Right lobe of liver (tissue), 4 donors: ENCODE measurements at regions not wholly inside any gene's neighbourhood (a gene's known extent, or its start where the extent isn't known, plus 50 kb on each side); places are given as distances from the start of the nearest gene placed in this dataset.

Source experiments
- POLR2A ChIP-seq: fragments of 450-650 bp; IDR thresholded peaks from one replicate; pipeline ENCODE4 v1.6.1; 2017; ENCODE audit warnings: antibody characterized with exemption, mild to moderate bottlenecking
- TF ChIP-seq, protein P1 (sequence below), 4 donors: fragments of 200-600 bp in 3 of 4; fragments of 450-650 bp in 1 of 4; IDR thresholded peaks; one replicate each; pipeline versions ENCODE4 v1.5.1 to v1.8.0; 2016 to 2022; ENCODE audit warnings: antibody characterized with exemption in 4 of 4, mild to moderate bottlenecking in 2 of 4
- donor health status: DM: no; HTN: no; CAD: no.
- donor health status: DM: no; HTN: no; CAD: no.
- donor health status: DM: no; HTN: yes; CAD: no.

DNA sequence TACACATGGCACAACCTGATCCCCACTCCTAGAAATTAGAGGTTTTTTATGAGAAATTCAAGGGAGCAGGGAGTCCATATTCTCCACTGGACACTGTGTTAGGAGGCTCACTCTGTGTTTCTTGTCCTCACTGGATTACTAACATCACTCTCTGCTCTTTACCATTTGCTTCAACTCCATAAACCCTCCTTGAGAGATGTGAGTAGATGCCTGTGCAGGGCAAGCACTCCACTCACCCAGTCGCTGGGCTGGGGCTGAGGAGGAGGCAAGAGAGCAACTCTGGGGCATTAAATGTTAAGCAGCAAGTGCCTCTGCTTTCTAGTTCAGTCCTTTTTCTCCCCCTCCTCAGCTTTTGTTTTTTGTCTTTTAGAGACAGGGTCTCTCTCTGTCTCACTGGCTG, 115.1 kb downstream of the LARP7 start:
- TF ChIP-seq, protein P1, sequence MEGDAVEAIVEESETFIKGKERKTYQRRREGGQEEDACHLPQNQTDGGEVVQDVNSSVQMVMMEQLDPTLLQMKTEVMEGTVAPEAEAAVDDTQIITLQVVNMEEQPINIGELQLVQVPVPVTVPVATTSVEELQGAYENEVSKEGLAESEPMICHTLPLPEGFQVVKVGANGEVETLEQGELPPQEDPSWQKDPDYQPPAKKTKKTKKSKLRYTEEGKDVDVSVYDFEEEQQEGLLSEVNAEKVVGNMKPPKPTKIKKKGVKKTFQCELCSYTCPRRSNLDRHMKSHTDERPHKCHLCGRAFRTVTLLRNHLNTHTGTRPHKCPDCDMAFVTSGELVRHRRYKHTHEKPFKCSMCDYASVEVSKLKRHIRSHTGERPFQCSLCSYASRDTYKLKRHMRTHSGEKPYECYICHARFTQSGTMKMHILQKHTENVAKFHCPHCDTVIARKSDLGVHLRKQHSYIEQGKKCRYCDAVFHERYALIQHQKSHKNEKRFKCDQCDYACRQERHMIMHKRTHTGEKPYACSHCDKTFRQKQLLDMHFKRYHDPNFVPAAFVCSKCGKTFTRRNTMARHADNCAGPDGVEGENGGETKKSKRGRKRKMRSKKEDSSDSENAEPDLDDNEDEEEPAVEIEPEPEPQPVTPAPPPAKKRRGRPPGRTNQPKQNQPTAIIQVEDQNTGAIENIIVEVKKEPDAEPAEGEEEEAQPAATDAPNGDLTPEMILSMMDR (IDR thresholded peaks at IDR 0.05): no peak
- TF ChIP-seq POLR2A: no peak
